C4-2B (cell line): ENCODE measurements at regions not wholly inside any gene's neighbourhood (a gene's known extent, or its start where the extent isn't known, plus 50 kb on each side); places are given as distances from the start of the nearest gene placed in this dataset.

Experiments
- CTCF ChIP-seq: fragments of 450-650 bp; conservative IDR thresholded peaks from 2 replicates; pipeline ENCODE4 v1.5.1; 2017; ENCODE audit warnings: mild to moderate bottlenecking
- ZFX ChIP-seq: fragments of 450-650 bp; IDR thresholded peaks from 2 replicates; pipeline ENCODE4 v1.6.1; 2017

GRCh38 chr6:92273694-92274093 is 1145.7 kb downstream of the EPHA7 start:
- TF ChIP-seq CTCF (no peak), ZFX (no peak)
